Activated naive CD8-positive, alpha-beta T cell treated with anti-CD3 and anti-CD28 coated beads, Interleukin-2, amount 50 U/mL, for 24 hours (primary cell): ENCODE measurements at regions not wholly inside any gene's neighbourhood (a gene's known extent, or its start where the extent isn't known, plus 50 kb on each side); places are given as distances from the start of the nearest gene placed in this dataset.

ENCODE experiments used
- ATAC-seq: fragments of 150-1000 bp; cut with Tn5 transposase; one replicate; pipeline ENCODE4 v1.10.0; 2021
- DNase-seq: peaks from one replicate; pipeline ENCODE4 v3.0.0; 2021
- H3K27ac Mint-ChIP-seq: one replicate; pipeline ENCODE4 v1.8.0; 2021; ENCODE audit warnings: mild to moderate bottlenecking, mixed read lengths
- H3K27me3 Mint-ChIP-seq: one replicate; pipeline ENCODE4 v1.8.0; 2021; ENCODE audit warnings: mixed read lengths
- H3K36me3 Mint-ChIP-seq: one replicate; pipeline ENCODE4 v1.8.0; 2021; ENCODE audit warnings: low read depth, mixed read lengths
- H3K4me1 Mint-ChIP-seq: one replicate; pipeline ENCODE4 v1.8.0; 2021; ENCODE audit warnings: mixed read lengths
- H3K4me3 Mint-ChIP-seq: one replicate; pipeline ENCODE4 v1.8.0; 2021; ENCODE audit warnings: mild to moderate bottlenecking, moderate library complexity, mixed read lengths
- H3K9me3 Mint-ChIP-seq: one replicate; pipeline ENCODE4 v1.8.0; 2021; ENCODE audit warnings: mixed read lengths

- H3K36me3 Mint-ChIP-seq = no peaks in the 10 kb centered on the region
- peaks cover 3% of the 10 kb centered on the region for H3K4me1 Mint-ChIP-seq
- ATAC-seq = no peak
- no peak overlapping the region for H3K27ac Mint-ChIP-seq
- DNase-seq = no peak
- peaks cover 15% of the 10 kb centered on the region for H3K27me3 Mint-ChIP-seq
- H3K9me3 Mint-ChIP-seq = no peaks in the 10 kb centered on the region
- no peak overlapping the region for H3K4me3 Mint-ChIP-seq
These were observed 543.6 kb upstream of the CITED2 start for GRCh38 chr6:139917951-139918630.

GRCh38 chr6:139914910-139915309 lies 540.5 kb upstream of the CITED2 start:
- Mint-ChIP-seq H3K4me3 (no peak overlapping the region), H3K36me3 (no peaks in the 10 kb centered on the region), H3K27ac (no peak overlapping the region), H3K4me1 (no peaks in the 10 kb centered on the region), H3K27me3 (peaks cover 9% of the 10 kb centered on the region), H3K9me3 (no peaks in the 10 kb centered on the region)
- DNase-seq = no peak
- ATAC-seq = no peak

GRCh38 chr6:139912735-139913400 lies 538.4 kb upstream of the CITED2 start:
- DNase-seq (no peak), ATAC-seq (no peak)
- peaks cover 5% of the 10 kb centered on the region for H3K27me3 Mint-ChIP-seq
- no peaks in the 10 kb centered on the region for H3K4me1 Mint-ChIP-seq
- no peaks in the 10 kb centered on the region for H3K36me3 Mint-ChIP-seq
- no peak overlapping the region for H3K4me3 Mint-ChIP-seq
- no peaks in the 10 kb centered on the region for H3K9me3 Mint-ChIP-seq
- no peak overlapping the region for H3K27ac Mint-ChIP-seq

- Mint-ChIP-seq H3K4me1 (no peaks in the 10 kb centered on the region), H3K4me3 (no peak overlapping the region), H3K27me3 (peaks cover 4% of the 10 kb centered on the region), H3K27ac (no peak overlapping the region), H3K9me3 (no peaks in the 10 kb centered on the region), H3K36me3 (no peaks in the 10 kb centered on the region)
- no peak for DNase-seq
- no peak for ATAC-seq
These were observed 535.5 kb upstream of the CITED2 start for GRCh38 chr6:139909992-139910391.

- Mint-ChIP-seq H3K27ac (no peak overlapping the region), H3K36me3 (no peaks in the 10 kb centered on the region), H3K4me3 (no peak overlapping the region), H3K4me1 (peaks cover 6% of the 10 kb centered on the region), H3K27me3 (peaks cover 2% of the 10 kb centered on the region), H3K9me3 (no peaks in the 10 kb centered on the region)
- ATAC-seq = no peak
- DNase-seq = no peak
These were observed 531.1 kb upstream of the CITED2 start for GRCh38 chr6:139905404-139906052.

- DNase-seq (no peak), ATAC-seq (no peak)
- no peak overlapping the region for H3K27ac Mint-ChIP-seq
- H3K36me3 Mint-ChIP-seq = no peaks in the 10 kb centered on the region
- no peaks in the 10 kb centered on the region for H3K9me3 Mint-ChIP-seq
- peaks cover 2% of the 10 kb centered on the region for H3K27me3 Mint-ChIP-seq
- no peak overlapping the region for H3K4me3 Mint-ChIP-seq
- H3K4me1 Mint-ChIP-seq = peaks cover 6% of the 10 kb centered on the region
These were observed 530.1 kb upstream of the CITED2 start for GRCh38 chr6:139904568-139904967.

- Mint-ChIP-seq H3K4me3 (no peak overlapping the region), H3K27ac (no peak overlapping the region), H3K9me3 (no peaks in the 10 kb centered on the region), H3K4me1 (peaks cover 6% of the 10 kb centered on the region), H3K36me3 (no peaks in the 10 kb centered on the region), H3K27me3 (peaks cover 3% of the 10 kb centered on the region)
- DNase-seq (no peak), ATAC-seq (no peak)
These were observed 529.7 kb upstream of the CITED2 start for GRCh38 chr6:139904158-139904533.

- H3K27ac Mint-ChIP-seq = no peak overlapping the region
- no peak overlapping the region for H3K4me3 Mint-ChIP-seq
- H3K36me3 Mint-ChIP-seq = no peaks in the 10 kb centered on the region
- DNase-seq (no peak), ATAC-seq (no peak)
- H3K4me1 Mint-ChIP-seq = peaks cover 6% of the 10 kb centered on the region
- H3K27me3 Mint-ChIP-seq = peaks cover 3% of the 10 kb centered on the region
- H3K9me3 Mint-ChIP-seq = no peaks in the 10 kb centered on the region
These were observed 529.1 kb upstream of the CITED2 start for GRCh38 chr6:139903411-139904157.

GRCh38 chr6:139895205-139895793 lies 520.9 kb upstream of the CITED2 start:
- Mint-ChIP-seq H3K9me3 (no peaks in the 10 kb centered on the region), H3K36me3 (no peaks in the 10 kb centered on the region)

GRCh38 chr6:139894271-139894670 lies 519.8 kb upstream of the CITED2 start:
- no peak for ATAC-seq

More at GRCh38 chr6:139895205-139895793, 520.9 kb upstream of the CITED2 start:
- ATAC-seq = no peak
- peaks cover 6% of the 10 kb centered on the region for H3K27me3 Mint-ChIP-seq
- H3K4me1 Mint-ChIP-seq = no peaks in the 10 kb centered on the region
- DNase-seq = no peak
- H3K4me3 Mint-ChIP-seq = no peak overlapping the region
- H3K27ac Mint-ChIP-seq = no peak overlapping the region

GRCh38 chr6:139891471-139891870 lies 517.0 kb upstream of the CITED2 start:
- H3K4me1 Mint-ChIP-seq = no peaks in the 10 kb centered on the region
- H3K9me3 Mint-ChIP-seq = no peaks in the 10 kb centered on the region
- H3K4me3 Mint-ChIP-seq = no peak overlapping the region
- DNase-seq (no peak), ATAC-seq (no peak)
- no peak overlapping the region for H3K27ac Mint-ChIP-seq
- H3K36me3 Mint-ChIP-seq = no peaks in the 10 kb centered on the region
- peaks cover 4% of the 10 kb centered on the region for H3K27me3 Mint-ChIP-seq

More at GRCh38 chr6:139894271-139894670, 519.8 kb upstream of the CITED2 start:
- H3K9me3 Mint-ChIP-seq = no peaks in the 10 kb centered on the region
- H3K27me3 Mint-ChIP-seq = peaks cover 4% of the 10 kb centered on the region
- no peaks in the 10 kb centered on the region for H3K4me1 Mint-ChIP-seq
- no peak overlapping the region for H3K27ac Mint-ChIP-seq
- H3K4me3 Mint-ChIP-seq = no peak overlapping the region
- no peaks in the 10 kb centered on the region for H3K36me3 Mint-ChIP-seq
- no peak for DNase-seq

GRCh38 chr6:139888681-139889122 lies 514.3 kb upstream of the CITED2 start:
- Mint-ChIP-seq H3K9me3 (no peaks in the 10 kb centered on the region), H3K36me3 (no peaks in the 10 kb centered on the region), H3K4me3 (no peak overlapping the region), H3K27me3 (peaks cover 4% of the 10 kb centered on the region), H3K4me1 (no peaks in the 10 kb centered on the region), H3K27ac (no peak overlapping the region)
- DNase-seq (no peak), ATAC-seq (no peak)

- Mint-ChIP-seq H3K9me3 (no peaks in the 10 kb centered on the region), H3K27me3 (peaks cover 4% of the 10 kb centered on the region), H3K4me1 (peaks cover under 1% of the 10 kb centered on the region), H3K27ac (no peak overlapping the region), H3K36me3 (no peaks in the 10 kb centered on the region), H3K4me3 (no peak overlapping the region)
- DNase-seq = no peak
- ATAC-seq = no peak
These were observed 512.8 kb upstream of the CITED2 start for GRCh38 chr6:139887275-139887674.

- no peak overlapping the region for H3K4me3 Mint-ChIP-seq
- ATAC-seq = no peak
- no peak for DNase-seq
- H3K9me3 Mint-ChIP-seq = no peaks in the 10 kb centered on the region
- H3K27ac Mint-ChIP-seq = no peak overlapping the region
- peaks cover 6% of the 10 kb centered on the region for H3K27me3 Mint-ChIP-seq
- no peaks in the 10 kb centered on the region for H3K36me3 Mint-ChIP-seq
- peaks cover 3% of the 10 kb centered on the region for H3K4me1 Mint-ChIP-seq
These were observed 511.9 kb upstream of the CITED2 start for GRCh38 chr6:139886396-139886795.
